RWPE2 (cell line): ENCODE measurements at regions not wholly inside any gene's neighbourhood (a gene's known extent, or its start where the extent isn't known, plus 50 kb on each side); places are given as distances from the start of the nearest gene placed in this dataset.

Experiments
- ATAC-seq: fragments of 200-7000 bp; cut with Tn5 transposase; 3 replicates; pipeline ENCODE4 v1.9.1; 2021; ENCODE audit warnings: low read depth
- DNase-seq: peaks from one replicate; pipeline ENCODE4 v3.0.0-alpha.2; 2020; ENCODE audit warnings: low spot score
- H3K27ac ChIP-seq: fragments of 450-650 bp; 2 replicates; pipeline ENCODE4 v1.5.1; 2017; ENCODE audit warnings: mild to moderate bottlenecking; ENCODE audit not compliant: poor library complexity, severe bottlenecking
- H3K27me3 ChIP-seq: fragments of 250-450 bp; sonication (Bioruptor Pico); 2 replicates; pipeline ENCODE4 v1.5.1; 2021; ENCODE audit warnings: mild to moderate bottlenecking, moderate library complexity; ENCODE audit not compliant: insufficient read depth, poor library complexity, severe bottlenecking
- H3K36me3 ChIP-seq: fragments of 250-450 bp; sonication (Bioruptor Pico); 2 replicates; pipeline ENCODE4 v1.5.1; 2020; ENCODE audit warnings: low read depth, mild to moderate bottlenecking, moderate library complexity
- H3K4me1 ChIP-seq: fragments of 250-450 bp; sonication (Bioruptor Pico); 2 replicates; pipeline ENCODE4 v1.5.1; 2021; ENCODE audit warnings: mild to moderate bottlenecking, moderate library complexity; ENCODE audit not compliant: insufficient read depth, poor library complexity, severe bottlenecking
- H3K4me3 ChIP-seq: fragments of 250-450 bp; sonication (Bioruptor Pico); 2 replicates; pipeline ENCODE4 v1.5.1; 2021; ENCODE audit warnings: mild to moderate bottlenecking, moderate library complexity; ENCODE audit not compliant: severe bottlenecking
- H3K9me3 ChIP-seq: fragments of 250-450 bp; sonication (Bioruptor Pico); 2 replicates; pipeline ENCODE4 v1.5.1; 2021; ENCODE audit warnings: mild to moderate bottlenecking, moderate library complexity; ENCODE audit not compliant: severe bottlenecking
- CTCF ChIP-seq: fragments of 450-650 bp; IDR thresholded peaks from one replicate; pipeline ENCODE4 v1.5.1; 2017; ENCODE audit warnings: mild to moderate bottlenecking, moderate library complexity; ENCODE audit not compliant: poor library complexity, severe bottlenecking

GRCh38 chr17:12553625-12554024, 112.1 kb upstream of the MYOCD start:
- H3K27me3 ChIP-seq = no peaks in the 10 kb centered on the region
- H3K4me3 ChIP-seq = no peak overlapping the region
- H3K36me3 ChIP-seq = no peaks in the 10 kb centered on the region
- ATAC-seq (no peak), DNase-seq (no peak)
- no peak overlapping the region for H3K27ac ChIP-seq
- H3K9me3 ChIP-seq = no peaks in the 10 kb centered on the region
- H3K4me1 ChIP-seq = no peaks in the 10 kb centered on the region
- no peak for TF ChIP-seq CTCF

- Histone ChIP-seq H3K27me3 (no peaks in the 10 kb centered on the region), H3K27ac (no peak overlapping the region), H3K36me3 (no peaks in the 10 kb centered on the region), H3K9me3 (no peaks in the 10 kb centered on the region), H3K4me3 (no peak overlapping the region), H3K4me1 (no peaks in the 10 kb centered on the region)
- no peak for TF ChIP-seq CTCF
- ATAC-seq (no peak), DNase-seq (no peak)
Measured at GRCh38 chr17:12554251-12554650, 111.4 kb upstream of the MYOCD start.

GRCh38 chr17:12566291-12566690, 99.4 kb upstream of the MYOCD start:
- no peak overlapping the region for H3K4me3 ChIP-seq
- DNase-seq (no peak), ATAC-seq (no peak)
- H3K27me3 ChIP-seq = no peaks in the 10 kb centered on the region
- no peak for TF ChIP-seq CTCF
- H3K9me3 ChIP-seq = no peaks in the 10 kb centered on the region
- no peaks in the 10 kb centered on the region for H3K4me1 ChIP-seq
- no peaks in the 10 kb centered on the region for H3K36me3 ChIP-seq
- no peak overlapping the region for H3K27ac ChIP-seq

- no peak for ATAC-seq
- H3K9me3 ChIP-seq = no peaks in the 10 kb centered on the region
- H3K4me3 ChIP-seq = no peak overlapping the region
Measured at GRCh38 chr17:12567077-12568053, 98.3 kb upstream of the MYOCD start.

More at GRCh38 chr17:12567077-12568053, 98.3 kb upstream of the MYOCD start:
- no peak for DNase-seq
- H3K27me3 ChIP-seq = no peaks in the 10 kb centered on the region
- no peak for TF ChIP-seq CTCF
- no peaks in the 10 kb centered on the region for H3K36me3 ChIP-seq
- no peaks in the 10 kb centered on the region for H3K4me1 ChIP-seq
- H3K27ac ChIP-seq = no peak overlapping the region
